ENCODE measurements at regions not wholly inside any gene's neighbourhood (a gene's known extent, or its start where the extent isn't known, plus 50 kb on each side); places are given as distances from the start of the nearest gene placed in this dataset.

DNA sequence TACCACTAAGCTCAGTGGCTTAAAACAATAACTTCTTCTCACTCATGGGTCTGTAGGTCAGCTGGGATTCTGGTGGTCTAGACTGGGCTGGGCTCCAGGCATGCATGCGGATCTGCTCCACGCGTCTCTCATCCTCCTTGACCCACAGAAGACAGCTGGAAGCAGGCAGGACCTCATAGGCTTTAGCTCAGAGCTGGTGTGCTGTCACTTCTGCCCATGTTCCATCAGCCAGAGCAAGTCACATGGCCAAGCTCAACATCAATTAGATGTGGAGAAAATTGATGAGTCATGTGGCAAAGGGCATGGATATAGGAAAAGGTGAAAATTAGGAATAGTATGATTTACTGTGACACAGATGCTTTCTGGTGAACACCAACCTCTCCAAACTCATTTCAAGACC, 57.4 kb upstream of the PSMF1 start:
- CTCF ChIA-PET, result no interaction called here
- WGBS (ENCODE audit: insufficient coverage, insufficient replicate concordance, low lambda C conversion rate, missing lambda C conversion rate), result 8% methylated on average over 3 of the region's 3 CpGs
- SMC1A ChIA-PET (ENCODE audit: uncharacterized antibody, unreplicated experiment), result no interaction called here
- FAIRE-seq (no peak), DNase-seq (ENCODE audit: low read depth, low spot score) (no peak), ATAC-seq (no peak)
- Histone ChIP-seq H3K27ac (ENCODE audit: control insufficient read depth, insufficient read depth) (no peak overlapping the region), H3K9ac (ENCODE audit: control insufficient read depth, insufficient read depth, low read length) (no peak overlapping the region), H3K4me2 (ENCODE audit: control insufficient read depth, insufficient read depth) (no peak overlapping the region), H2AFZ (ENCODE audit: control insufficient read depth, low read depth, low read length) (no peak overlapping the region), H3K9me3 (replicated peaks; ENCODE audit: control insufficient read depth, insufficient read depth, low read length) (no peaks in the 10 kb centered on the region), H3K27me3 (replicated peaks in 1 of 2; ENCODE audit: control insufficient read depth in 2 of 2, insufficient read depth in 2 of 2, low read length in 1 of 2) (no peaks in the 10 kb centered on the region), H4K20me1 (ENCODE audit: control insufficient read depth, insufficient read depth) (no peaks in the 10 kb centered on the region), H3K4me1 (ENCODE audit: control insufficient read depth, insufficient read depth, low read length) (no peaks in the 10 kb centered on the region), H3K4me3 (no peak overlapping the region), H3K36me3 (ENCODE audit: control insufficient read depth in 2 of 2, insufficient read depth in 2 of 2, low read length in 1 of 2) (no peaks in the 10 kb centered on the region), H3K79me2 (ENCODE audit: control insufficient read depth, insufficient read depth, low read length) (no peaks in the 10 kb centered on the region)
- intact Hi-C loops (cut with micrococcal nuclease; ENCODE audit: unreplicated experiment), result no loop called here
- in situ Hi-C loops (cut with MboI), result no loop called here
- no TSS peak for BruUV-seq (replicated peaks)
- TF ChIP-seq CREB1 (IDR thresholded peaks at IDR 0.05; ENCODE audit: low read depth) (no peak), POLR2AphosphoS5 (IDR thresholded peaks at IDR 0.05; ENCODE audit: low read length) (no peak), CHD1 (IDR thresholded peaks at IDR 0.05; ENCODE audit: low read depth, low read length) (no peak), IKZF1 (conservative IDR thresholded peaks at IDR 0.05) (no peak), STAT3 (IDR thresholded peaks at IDR 0.05; ENCODE audit: low read depth, low read length) (no peak), NR2C1 (IDR thresholded peaks at IDR 0.05) (no peak), MEF2B (IDR thresholded peaks at IDR 0.05; ENCODE audit: partially characterized antibody, poor library complexity, severe bottlenecking) (no peak), HDGF (IDR thresholded peaks at IDR 0.05) (no peak), HDAC6 (IDR thresholded peaks at IDR 0.05; ENCODE audit: unreplicated experiment) (no peak), SUPT20H (IDR thresholded peaks at IDR 0.05; ENCODE audit: borderline replicate concordance, control insufficient read depth, low read depth, low read length) (no peak), RCOR1 (conservative IDR thresholded peaks at IDR 0.05; ENCODE audit: low read depth, low read length) (no peak), CBFB (IDR thresholded peaks at IDR 0.05; ENCODE audit: low read depth) (no peak), ATF7 (IDR thresholded peaks at IDR 0.05; ENCODE audit: low read depth) (no peak), FOXM1 (IDR thresholded peaks at IDR 0.05; ENCODE audit: low read depth, low read length) (no peak), ASH2L (IDR thresholded peaks at IDR 0.05; ENCODE audit: borderline replicate concordance, low read depth) (no peak)
- TF ChIP-seq, protein P1, sequence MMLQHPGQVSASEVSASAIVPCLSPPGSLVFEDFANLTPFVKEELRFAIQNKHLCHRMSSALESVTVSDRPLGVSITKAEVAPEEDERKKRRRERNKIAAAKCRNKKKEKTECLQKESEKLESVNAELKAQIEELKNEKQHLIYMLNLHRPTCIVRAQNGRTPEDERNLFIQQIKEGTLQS (IDR thresholded peaks at IDR 0.05; ENCODE audit: borderline replicate concordance, extremely low read depth, low read depth, low read length), result no peak
- TF ChIP-seq, protein P2, sequence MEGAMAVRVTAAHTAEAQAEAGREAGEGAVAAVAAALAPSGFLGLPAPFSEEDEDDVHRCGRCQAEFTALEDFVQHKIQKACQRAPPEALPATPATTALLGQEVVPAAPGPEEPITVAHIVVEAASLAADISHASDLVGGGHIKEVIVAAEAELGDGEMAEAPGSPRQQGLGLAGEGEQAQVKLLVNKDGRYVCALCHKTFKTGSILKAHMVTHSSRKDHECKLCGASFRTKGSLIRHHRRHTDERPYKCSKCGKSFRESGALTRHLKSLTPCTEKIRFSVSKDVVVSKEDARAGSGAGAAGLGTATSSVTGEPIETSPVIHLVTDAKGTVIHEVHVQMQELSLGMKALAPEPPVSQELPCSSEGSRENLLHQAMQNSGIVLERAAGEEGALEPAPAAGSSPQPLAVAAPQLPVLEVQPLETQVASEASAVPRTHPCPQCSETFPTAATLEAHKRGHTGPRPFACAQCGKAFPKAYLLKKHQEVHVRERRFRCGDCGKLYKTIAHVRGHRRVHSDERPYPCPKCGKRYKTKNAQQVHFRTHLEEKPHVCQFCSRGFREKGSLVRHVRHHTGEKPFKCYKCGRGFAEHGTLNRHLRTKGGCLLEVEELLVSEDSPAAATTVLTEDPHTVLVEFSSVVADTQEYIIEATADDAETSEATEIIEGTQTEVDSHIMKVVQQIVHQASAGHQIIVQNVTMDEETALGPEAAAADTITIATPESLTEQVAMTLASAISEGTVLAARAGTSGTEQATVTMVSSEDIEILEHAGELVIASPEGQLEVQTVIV (IDR thresholded peaks at IDR 0.05; ENCODE audit: borderline replicate concordance, partially characterized antibody), result no peak
- RAD21 ChIA-PET (ENCODE audit: unreplicated experiment), result no interaction called here
- POLR2A ChIA-PET, result no interaction called here
